Choroid plexus epithelial cell (primary cell): ENCODE measurements at regions not wholly inside any gene's neighbourhood (a gene's known extent, or its start where the extent isn't known, plus 50 kb on each side); places are given as distances from the start of the nearest gene placed in this dataset.

ENCODE experiments used
- DNase-seq: peaks from one replicate; pipeline ENCODE4 v3.0.0-alpha.2; 2010; ENCODE audit warnings: low read depth
- H3K4me3 ChIP-seq: 2 replicates; pipeline ENCODE4 v1.5.1; 2011; ENCODE audit warnings: low read depth, mild to moderate bottlenecking, control low read depth, low read length, moderate library complexity
- TF ChIP-seq, protein P1 (sequence below): conservative IDR thresholded peaks from 2 replicates; pipeline ENCODE4 v1.5.1; 2011; ENCODE audit warnings: low read depth, mild to moderate bottlenecking, control low read depth, inconsistent platforms, low read length, moderate library complexity

DNA sequence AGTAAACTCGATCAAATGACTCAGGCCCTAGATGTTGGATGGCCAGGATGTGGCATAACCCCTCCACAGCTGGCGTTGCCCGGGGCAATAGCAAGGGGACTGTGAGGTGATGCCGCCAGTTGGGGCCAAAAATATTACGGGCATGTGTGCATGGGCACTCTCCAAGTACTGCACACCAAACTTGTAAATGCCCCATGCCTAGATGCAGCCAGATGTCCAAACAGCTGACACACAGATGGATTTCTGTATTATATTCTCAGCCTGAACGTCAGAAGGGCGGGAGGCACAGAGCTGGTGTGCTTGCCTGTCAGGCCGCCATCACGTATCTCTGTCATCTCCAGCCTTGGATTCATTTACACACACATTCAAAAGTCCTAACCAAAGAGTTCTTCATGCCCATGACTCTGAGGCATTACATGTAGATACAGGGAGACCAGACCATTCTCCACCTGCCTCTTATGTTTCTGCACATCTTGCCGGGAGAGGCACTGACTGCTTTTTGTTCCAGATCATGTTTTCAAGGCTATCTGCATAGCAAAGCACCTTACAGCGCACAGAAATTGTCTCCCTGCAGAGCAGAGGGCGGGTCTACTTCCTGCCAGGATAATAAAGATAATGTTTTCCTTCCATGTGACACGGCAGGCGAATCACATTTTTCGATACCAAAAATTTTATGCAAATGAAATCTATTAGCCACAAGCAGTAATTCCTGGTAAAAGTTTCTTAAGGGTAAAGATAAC lies 200.9 kb upstream of the ADAMTS16 start:
- TF ChIP-seq, protein P1, sequence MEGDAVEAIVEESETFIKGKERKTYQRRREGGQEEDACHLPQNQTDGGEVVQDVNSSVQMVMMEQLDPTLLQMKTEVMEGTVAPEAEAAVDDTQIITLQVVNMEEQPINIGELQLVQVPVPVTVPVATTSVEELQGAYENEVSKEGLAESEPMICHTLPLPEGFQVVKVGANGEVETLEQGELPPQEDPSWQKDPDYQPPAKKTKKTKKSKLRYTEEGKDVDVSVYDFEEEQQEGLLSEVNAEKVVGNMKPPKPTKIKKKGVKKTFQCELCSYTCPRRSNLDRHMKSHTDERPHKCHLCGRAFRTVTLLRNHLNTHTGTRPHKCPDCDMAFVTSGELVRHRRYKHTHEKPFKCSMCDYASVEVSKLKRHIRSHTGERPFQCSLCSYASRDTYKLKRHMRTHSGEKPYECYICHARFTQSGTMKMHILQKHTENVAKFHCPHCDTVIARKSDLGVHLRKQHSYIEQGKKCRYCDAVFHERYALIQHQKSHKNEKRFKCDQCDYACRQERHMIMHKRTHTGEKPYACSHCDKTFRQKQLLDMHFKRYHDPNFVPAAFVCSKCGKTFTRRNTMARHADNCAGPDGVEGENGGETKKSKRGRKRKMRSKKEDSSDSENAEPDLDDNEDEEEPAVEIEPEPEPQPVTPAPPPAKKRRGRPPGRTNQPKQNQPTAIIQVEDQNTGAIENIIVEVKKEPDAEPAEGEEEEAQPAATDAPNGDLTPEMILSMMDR, result no peak

DNA sequence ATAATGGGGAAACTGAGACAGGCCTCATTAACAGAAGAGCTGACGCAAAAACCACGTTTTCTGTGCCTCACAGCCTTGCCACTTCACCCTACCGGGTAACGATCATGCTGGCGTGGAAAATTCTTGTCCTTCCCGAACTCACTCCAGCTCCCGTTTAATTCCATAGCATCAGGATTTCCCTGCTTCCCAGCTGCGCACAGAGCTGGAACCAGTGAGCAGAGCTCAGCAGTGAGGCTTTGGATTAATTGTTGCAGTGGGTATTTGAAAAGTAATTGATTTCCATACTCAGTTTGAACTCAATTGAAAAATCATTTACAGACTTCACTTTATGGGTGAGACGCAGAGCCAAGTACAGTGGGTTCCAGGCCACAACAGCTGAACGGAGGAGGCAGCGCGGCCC lies 199.0 kb upstream of the ADAMTS16 start:
- TF ChIP-seq, protein P1, result no peak
- DNase-seq, result no peak

More for the DNA sequence above, 200.9 kb upstream of the ADAMTS16 start:
- H3K4me3 ChIP-seq, result no peak overlapping the region
- no peak for DNase-seq

DNA sequence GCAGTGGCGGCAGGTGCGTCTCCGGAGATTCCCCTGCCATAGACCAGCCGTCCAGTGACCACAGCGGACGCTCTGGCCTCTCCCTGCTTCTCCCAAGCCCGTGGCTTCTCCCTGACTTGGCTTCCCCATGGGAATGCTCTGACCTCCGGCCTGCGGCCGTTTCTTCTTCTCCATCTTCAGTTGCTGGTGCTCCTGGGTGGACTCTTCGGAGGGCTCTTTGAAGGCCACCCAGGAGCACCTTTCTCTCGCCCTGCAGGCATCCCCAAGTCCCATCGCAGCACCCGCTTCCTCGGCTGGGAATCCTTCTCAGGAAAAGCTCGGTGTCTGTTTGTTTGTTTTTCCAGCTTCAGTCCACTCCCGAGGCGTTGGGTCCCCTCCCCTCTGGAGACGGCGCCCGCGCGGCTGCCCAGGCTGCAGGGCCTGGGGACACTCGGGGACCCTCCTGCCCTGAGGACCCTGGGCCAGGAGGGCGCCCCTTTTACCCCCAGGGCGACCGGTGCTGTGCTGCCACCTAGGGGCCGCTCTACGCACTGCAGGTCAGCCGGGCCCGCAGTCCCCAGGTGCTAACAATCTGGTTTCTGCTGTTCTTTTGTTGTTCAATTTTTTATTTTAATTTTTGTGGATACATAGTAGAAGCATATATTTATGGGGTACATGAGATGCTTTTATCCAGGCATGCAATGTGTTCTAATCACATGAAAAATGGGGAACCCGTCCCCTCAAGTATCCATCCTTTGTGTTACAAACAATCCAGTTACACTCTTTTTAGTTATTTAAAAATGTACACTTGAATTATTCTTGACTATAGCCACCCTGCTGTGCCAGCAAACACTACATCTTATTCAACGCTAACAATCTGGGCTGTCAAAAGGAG lies 197.9 kb upstream of the ADAMTS16 start:
- no peak for DNase-seq
- TF ChIP-seq, protein P1, result peak; percentile 38
- H3K4me3 ChIP-seq, result no peak overlapping the region

More for the DNA sequence above, 199.0 kb upstream of the ADAMTS16 start:
- H3K4me3 ChIP-seq, result no peak overlapping the region

DNA sequence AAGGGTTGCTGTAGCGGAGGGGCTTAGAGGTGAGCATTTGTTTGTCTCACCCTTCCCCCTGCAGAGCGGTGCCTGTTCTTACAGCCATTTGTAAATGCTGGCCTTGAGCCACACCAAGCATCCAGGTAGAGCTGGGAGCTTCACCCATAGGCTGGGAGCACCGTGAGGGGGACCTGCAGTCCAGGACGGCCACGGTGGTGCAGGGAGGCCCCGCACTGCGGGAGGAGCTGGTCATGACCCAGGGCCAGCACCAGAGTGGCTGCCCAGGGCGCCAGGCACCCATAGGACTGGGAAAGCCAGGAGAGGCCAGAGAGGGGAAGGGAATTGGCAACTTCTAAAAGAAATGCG lies 197.3 kb upstream of the ADAMTS16 start:
- DNase-seq, result no peak
- TF ChIP-seq, protein P1, result no peak
- H3K4me3 ChIP-seq, result no peak overlapping the region

DNA sequence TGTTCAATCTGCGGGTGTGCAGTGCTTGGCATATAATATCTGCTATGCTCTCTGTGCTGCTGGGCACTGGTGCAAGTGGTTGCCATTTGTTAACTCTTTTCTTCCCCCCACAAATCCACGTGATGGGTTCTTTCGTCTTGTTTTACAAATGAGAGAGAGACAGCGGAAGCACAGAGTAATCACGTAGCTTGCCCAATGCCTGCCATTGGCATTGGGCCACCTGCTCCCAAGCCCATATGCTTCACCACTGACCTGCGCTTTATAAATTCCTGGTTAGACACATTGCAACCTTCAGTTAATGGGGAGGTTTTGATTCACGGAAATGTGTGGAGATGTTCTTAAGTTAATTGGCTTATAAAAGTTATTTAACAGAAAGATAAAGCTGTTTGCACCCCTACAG lies 194.8 kb upstream of the ADAMTS16 start:
- DNase-seq, result no peak
- H3K4me3 ChIP-seq, result no peak overlapping the region
- TF ChIP-seq, protein P1, result no peak

DNA sequence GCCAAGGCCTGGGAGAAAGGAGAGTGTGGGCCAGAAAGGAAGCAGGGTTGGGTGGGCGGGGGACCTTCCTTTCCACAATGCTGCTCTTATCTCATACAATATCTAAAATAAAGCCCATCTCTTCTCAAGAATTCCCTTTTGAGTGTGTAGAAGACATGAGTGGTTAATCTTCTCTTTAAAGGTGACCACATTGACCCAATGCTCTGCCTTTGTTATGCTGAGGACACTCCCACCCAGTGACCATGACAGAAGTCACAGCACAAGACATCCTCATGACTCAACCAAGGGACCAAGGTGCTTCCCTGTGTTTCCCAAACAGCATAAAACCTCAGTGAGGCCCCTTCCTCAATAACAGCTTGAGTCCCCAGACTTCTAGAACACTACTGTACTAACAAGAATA lies 193.0 kb upstream of the ADAMTS16 start:
- no peak for DNase-seq
- no peak overlapping the region for H3K4me3 ChIP-seq
- TF ChIP-seq, protein P1, result no peak
